WTC11 (cell line): ENCODE measurements at regions not wholly inside any gene's neighbourhood (a gene's known extent, or its start where the extent isn't known, plus 50 kb on each side); places are given as distances from the start of the nearest gene placed in this dataset.

ENCODE experiments used
- ATAC-seq: fragments of 200-7000 bp; cut with Tn5 transposase; 2 replicates; pipeline ENCODE4 v1.10.0; 2021; ENCODE audit warnings: mild to moderate bottlenecking, moderate library complexity
- CTCF ChIA-PET: fragments of 300-600 bp; sonication (Branson Sonifier 250); formaldehyde crosslinking; loops from one replicate; lab custom pipeline; 2021; ENCODE audit warnings: antibody characterized with exemption; lab: Charles Lee
- POLR2A ChIA-PET: fragments of 350-600 bp; sonication (Branson Sonifier 250); formaldehyde crosslinking; loops from one replicate; lab custom pipeline; 2021; ENCODE audit warnings: antibody characterized with exemption; lab: Charles Lee
- DNase-seq: peaks from one replicate; pipeline ENCODE4 v3.0.0; 2021; ENCODE audit warnings: low spot score
- H3K27ac Mint-ChIP-seq: 2 replicates; pipeline ENCODE4 v1.8.0; 2021; ENCODE audit warnings: mixed read lengths
- H3K27me3 Mint-ChIP-seq: 2 replicates; pipeline ENCODE4 v1.8.0; 2021; ENCODE audit warnings: low read depth, mild to moderate bottlenecking, moderate library complexity, mixed read lengths
- H3K36me3 Mint-ChIP-seq: 2 replicates; pipeline ENCODE4 v1.8.0; 2021; ENCODE audit warnings: mixed read lengths
- H3K4me1 Mint-ChIP-seq: 2 replicates; pipeline ENCODE4 v1.8.0; 2022; ENCODE audit warnings: mixed read lengths
- H3K4me3 Mint-ChIP-seq: 2 replicates; pipeline ENCODE4 v1.8.0; 2021; ENCODE audit warnings: mild to moderate bottlenecking, moderate library complexity, mixed read lengths
- H3K9me3 Mint-ChIP-seq: 2 replicates; pipeline ENCODE4 v1.8.0; 2021; ENCODE audit warnings: mixed read lengths
- ARID4B ChIP-seq: sonication (generic); formaldehyde crosslinking; IDR thresholded peaks from 2 replicates; pipeline ENCODE4 v1.8.0; 2023; ENCODE audit warnings: missing genetic modification reagents, mild to moderate bottlenecking, borderline replicate concordance
- CBFB ChIP-seq: sonication (generic); formaldehyde crosslinking; IDR thresholded peaks from 2 replicates; pipeline ENCODE4 v1.8.1; 2022; ENCODE audit warnings: mild to moderate bottlenecking, low read depth, missing genetic modification reagents
- CREM ChIP-seq: sonication (generic); formaldehyde crosslinking; IDR thresholded peaks from 2 replicates; pipeline ENCODE4 v1.8.1; 2022; ENCODE audit warnings: mild to moderate bottlenecking, missing genetic modification reagents, moderate library complexity
- EMX1 ChIP-seq: fragments of 250-450 bp; sonication (Bioruptor Pico); IDR thresholded peaks from 2 replicates; pipeline ENCODE4 v1.8.0; 2021; ENCODE audit warnings: mild to moderate bottlenecking
- FOXJ3 ChIP-seq: sonication (generic); formaldehyde crosslinking; IDR thresholded peaks from 2 replicates; pipeline ENCODE4 v1.9.0; 2021; ENCODE audit warnings: missing genetic modification reagents, mild to moderate bottlenecking, borderline replicate concordance
- FOXK1 ChIP-seq: sonication (generic); formaldehyde crosslinking; IDR thresholded peaks from 2 replicates; pipeline ENCODE4 v1.8.0; 2022; ENCODE audit warnings: mild to moderate bottlenecking, moderate library complexity, missing genetic modification reagents
- GRHL2 ChIP-seq: fragments of 250-450 bp; sonication (Bioruptor Pico); IDR thresholded peaks from 2 replicates; pipeline ENCODE4 v1.8.0; 2022; ENCODE audit warnings: mild to moderate bottlenecking, moderate library complexity; ENCODE audit not compliant: insufficient replicate concordance, severe bottlenecking
- GTF2I ChIP-seq: fragments of 250-450 bp; sonication (Bioruptor Pico); conservative IDR thresholded peaks from 2 replicates; pipeline ENCODE4 v1.4.0; 2021; ENCODE audit warnings: mild to moderate bottlenecking
- HMGA2 ChIP-seq: fragments of 250-450 bp; sonication (Bioruptor Pico); IDR thresholded peaks from 2 replicates; pipeline ENCODE4 v1.4.0; 2021; ENCODE audit warnings: mild to moderate bottlenecking, moderate library complexity
- IRF1 ChIP-seq: sonication (generic); formaldehyde crosslinking; IDR thresholded peaks from 2 replicates; pipeline ENCODE4 v1.8.0; 2023; ENCODE audit warnings: missing genetic modification reagents
- IRF2 ChIP-seq: sonication (generic); formaldehyde crosslinking; IDR thresholded peaks from 2 replicates; pipeline ENCODE4 v1.8.0; 2022; ENCODE audit warnings: low read depth, missing genetic modification reagents, borderline replicate concordance
- KAT7 ChIP-seq: sonication (generic); formaldehyde crosslinking; IDR thresholded peaks from 2 replicates; pipeline ENCODE4 v1.8.1; 2023; ENCODE audit warnings: missing genetic modification reagents, mild to moderate bottlenecking, borderline replicate concordance
- MAX ChIP-seq: sonication (generic); formaldehyde crosslinking; IDR thresholded peaks from 2 replicates; pipeline ENCODE4 v1.8.0; 2022; ENCODE audit warnings: mild to moderate bottlenecking, missing genetic modification reagents
- NFATC4 ChIP-seq: fragments of 250-450 bp; sonication (Bioruptor Pico); IDR thresholded peaks from 2 replicates; pipeline ENCODE4 v1.9.0; 2021; ENCODE audit warnings: mild to moderate bottlenecking
- NR1H2 ChIP-seq: sonication (generic); formaldehyde crosslinking; IDR thresholded peaks from 2 replicates; pipeline ENCODE4 v1.9.0; 2021; ENCODE audit warnings: mild to moderate bottlenecking, moderate library complexity, missing genetic modification reagents
- NR2C2 ChIP-seq: sonication (generic); formaldehyde crosslinking; IDR thresholded peaks from 2 replicates; pipeline ENCODE4 v1.8.0; 2022; ENCODE audit warnings: mild to moderate bottlenecking, missing genetic modification reagents
- SMAD3 ChIP-seq: sonication (generic); formaldehyde crosslinking; IDR thresholded peaks from 2 replicates; pipeline ENCODE4 v1.8.0; 2022; ENCODE audit warnings: missing genetic modification reagents, mild to moderate bottlenecking, borderline replicate concordance
- SMAD4 ChIP-seq: sonication (generic); formaldehyde crosslinking; IDR thresholded peaks from 2 replicates; pipeline ENCODE4 v1.8.0; 2022; ENCODE audit warnings: mild to moderate bottlenecking, missing genetic modification reagents
- TP53 ChIP-seq: sonication (generic); formaldehyde crosslinking; IDR thresholded peaks from 2 replicates; pipeline ENCODE4 v1.8.1; 2023; ENCODE audit warnings: mild to moderate bottlenecking, missing genetic modification reagents
- USF1 ChIP-seq: sonication (generic); formaldehyde crosslinking; IDR thresholded peaks from 2 replicates; pipeline ENCODE4 v1.8.0; 2022; ENCODE audit warnings: mild to moderate bottlenecking, missing genetic modification reagents
- ZBTB21 ChIP-seq: sonication (generic); formaldehyde crosslinking; IDR thresholded peaks from 2 replicates; pipeline ENCODE4 v1.8.1; 2023; ENCODE audit warnings: mild to moderate bottlenecking, missing genetic modification reagents, borderline replicate concordance
- ZNF232 ChIP-seq: sonication (generic); formaldehyde crosslinking; IDR thresholded peaks from 2 replicates; pipeline ENCODE4 v1.8.0; 2022; ENCODE audit warnings: mild to moderate bottlenecking, missing genetic modification reagents
- ZNF317 ChIP-seq: sonication (generic); formaldehyde crosslinking; IDR thresholded peaks from 2 replicates; pipeline ENCODE4 v1.8.1; 2023; ENCODE audit warnings: low read depth, mild to moderate bottlenecking, moderate library complexity, missing genetic modification reagents, borderline replicate concordance
- ZNF416 ChIP-seq: fragments of 250-450 bp; sonication (Bioruptor Pico); IDR thresholded peaks from 2 replicates; pipeline ENCODE4 v1.9.0; 2021; ENCODE audit warnings: mild to moderate bottlenecking, inconsistent platforms
- TF ChIP-seq, protein P1 (sequence below): fragments of 250-450 bp; sonication (Bioruptor Pico); IDR thresholded peaks from 2 replicates; pipeline ENCODE4 v1.8.0; 2021; ENCODE audit warnings: mild to moderate bottlenecking

DNA sequence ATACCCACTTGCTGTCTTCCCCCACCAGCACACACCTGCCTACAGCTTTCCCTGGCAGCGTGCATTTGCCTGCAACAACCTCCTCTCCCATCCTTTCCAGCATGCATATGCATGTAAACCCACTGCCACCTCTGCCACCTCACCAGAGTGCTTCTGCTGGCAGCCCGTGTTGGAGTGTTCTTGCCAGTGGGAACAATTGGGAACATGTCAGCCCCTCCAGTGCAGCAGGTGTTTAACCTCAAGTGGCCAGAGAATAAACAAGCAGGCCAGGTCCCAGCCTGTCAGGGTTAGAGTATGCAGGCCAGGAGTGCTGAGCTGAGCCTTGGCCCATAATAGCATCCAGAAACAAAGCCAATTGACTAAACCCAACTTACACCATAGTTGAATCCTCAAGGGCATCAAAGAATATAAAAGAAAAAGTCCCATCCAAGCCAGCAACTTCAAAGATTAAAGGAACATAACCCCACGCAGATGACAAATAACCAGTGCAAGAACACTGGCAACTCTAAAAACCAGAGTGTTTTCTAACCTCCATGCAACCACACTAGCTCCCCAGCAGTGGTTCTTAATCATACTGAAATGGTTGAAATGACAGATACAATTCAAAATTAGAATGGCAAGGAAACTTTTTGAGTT lies 1212.1 kb upstream of the CITED2 start (continued):
- TF ChIP-seq, protein P1, sequence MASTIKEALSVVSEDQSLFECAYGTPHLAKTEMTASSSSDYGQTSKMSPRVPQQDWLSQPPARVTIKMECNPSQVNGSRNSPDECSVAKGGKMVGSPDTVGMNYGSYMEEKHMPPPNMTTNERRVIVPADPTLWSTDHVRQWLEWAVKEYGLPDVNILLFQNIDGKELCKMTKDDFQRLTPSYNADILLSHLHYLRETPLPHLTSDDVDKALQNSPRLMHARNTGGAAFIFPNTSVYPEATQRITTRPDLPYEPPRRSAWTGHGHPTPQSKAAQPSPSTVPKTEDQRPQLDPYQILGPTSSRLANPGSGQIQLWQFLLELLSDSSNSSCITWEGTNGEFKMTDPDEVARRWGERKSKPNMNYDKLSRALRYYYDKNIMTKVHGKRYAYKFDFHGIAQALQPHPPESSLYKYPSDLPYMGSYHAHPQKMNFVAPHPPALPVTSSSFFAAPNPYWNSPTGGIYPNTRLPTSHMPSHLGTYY (CRISPR knock-in tag), result no peak
- no peak for TF ChIP-seq FOXJ3 (CRISPR knock-in tag)
- no peak for TF ChIP-seq FOXK1
- TF ChIP-seq NR1H2 (CRISPR knock-in tag), result no peak
- TF ChIP-seq HMGA2 (CRISPR knock-in tag), result no peak
- TF ChIP-seq TP53 (CRISPR knock-in tag), result no peak
- TF ChIP-seq GTF2I (CRISPR knock-in tag), result no peak
- no peak for TF ChIP-seq MAX (CRISPR knock-in tag)
- no peak for TF ChIP-seq ZBTB21 (CRISPR knock-in tag)
- no peak for TF ChIP-seq ZNF232
- TF ChIP-seq GRHL2 (CRISPR knock-in tag), result no peak
- no peak for TF ChIP-seq EMX1 (CRISPR knock-in tag)
- TF ChIP-seq ZNF416, result no peak

DNA sequence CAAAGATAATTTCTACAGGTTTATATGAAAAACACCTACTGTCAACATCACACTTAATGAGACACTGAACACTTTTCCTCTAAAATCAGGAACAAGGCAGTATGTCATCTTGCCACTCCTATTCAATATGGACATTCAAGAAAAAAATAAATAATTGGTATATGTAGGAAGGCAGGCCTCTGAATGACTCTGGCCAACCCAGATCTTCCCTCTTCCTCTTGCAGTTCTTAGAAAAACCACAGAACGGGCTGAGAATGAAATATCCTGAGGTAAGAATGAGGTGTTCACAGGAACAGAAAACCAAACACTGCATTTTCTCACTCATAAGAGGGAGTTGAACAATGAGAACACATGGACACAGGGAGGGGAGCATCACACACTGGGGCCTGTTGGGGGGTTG lies 1207.2 kb upstream of the CITED2 start:
- H3K4me3 Mint-ChIP-seq, result no peak overlapping the region
- DNase-seq (no peak), ATAC-seq (no peak)
- no peaks in the 10 kb centered on the region for H3K27me3 Mint-ChIP-seq
- ChIA-PET POLR2A (no interaction called here), CTCF (no interaction called here)
- peaks cover 12% of the 10 kb centered on the region for H3K4me1 Mint-ChIP-seq
- H3K9me3 Mint-ChIP-seq, result peaks cover 7% of the 10 kb centered on the region; the same call in 1 of the 2 replicates
- TF ChIP-seq KAT7 (CRISPR knock-in tag), result no peak
- no peak for TF ChIP-seq USF1 (CRISPR knock-in tag)
- TF ChIP-seq SMAD4, result no peak
- TF ChIP-seq NFATC4 (CRISPR knock-in tag), result no peak
- TF ChIP-seq CREM, result no peak
- TF ChIP-seq TP53 (CRISPR knock-in tag), result no peak
- no peak for TF ChIP-seq IRF1 (CRISPR knock-in tag)
- TF ChIP-seq SMAD3, result no peak
- TF ChIP-seq ARID4B (CRISPR knock-in tag), result no peak
- TF ChIP-seq ZNF317, result no peak
- TF ChIP-seq CBFB (CRISPR knock-in tag), result no peak
- TF ChIP-seq NR2C2, result no peak
- no peak for TF ChIP-seq IRF2 (CRISPR knock-in tag)
- no peak overlapping the region for H3K27ac Mint-ChIP-seq
- no peaks in the 10 kb centered on the region for H3K36me3 Mint-ChIP-seq
